Liver (tissue), 3 donors: ENCODE measurements at regions not wholly inside any gene's neighbourhood (a gene's known extent, or its start where the extent isn't known, plus 50 kb on each side); places are given as distances from the start of the nearest gene placed in this dataset.

Experiments used
- EGR1 ChIP-seq, 2 donors: IDR thresholded peaks; 2 replicates each; pipeline ENCODE4 v1.6.1; 2016 to 2018; ENCODE audit warnings: antibody characterized with exemption in 2 of 2, low read depth in 2 of 2
- FOXA1 ChIP-seq: IDR thresholded peaks from 2 replicates; pipeline ENCODE4 v1.6.1; 2016; ENCODE audit warnings: antibody characterized with exemption
- GABPA ChIP-seq, 2 donors: IDR thresholded peaks in 1 of 2; conservative IDR thresholded peaks in 1 of 2; 2 replicates each; pipeline ENCODE4 v1.6.1; 2016; ENCODE audit warnings: antibody characterized with exemption in 2 of 2, mild to moderate bottlenecking in 1 of 2, moderate library complexity in 1 of 2
- JUND ChIP-seq, 2 donors: IDR thresholded peaks; 2 replicates each; pipeline ENCODE4 v1.6.1; 2016; ENCODE audit warnings: antibody characterized with exemption in 2 of 2
- NR2F2 ChIP-seq: IDR thresholded peaks from 2 replicates; pipeline ENCODE4 v1.6.1; 2016; ENCODE audit warnings: antibody characterized with exemption
- RAD21 ChIP-seq, 2 donors: IDR thresholded peaks; 2 replicates each; pipeline ENCODE4 v1.6.1; 2016; ENCODE audit warnings: antibody characterized with exemption in 2 of 2, mild to moderate bottlenecking in 2 of 2
- SP1 ChIP-seq: IDR thresholded peaks from 2 replicates; pipeline ENCODE4 v1.6.1; 2018; ENCODE audit warnings: antibody characterized with exemption, mild to moderate bottlenecking
- TAF1 ChIP-seq: conservative IDR thresholded peaks from 2 replicates; pipeline ENCODE4 v1.6.1; 2016; ENCODE audit warnings: antibody characterized with exemption, mild to moderate bottlenecking
- YY1 ChIP-seq: IDR thresholded peaks from 2 replicates; pipeline ENCODE4 v1.6.1; 2016; ENCODE audit warnings: antibody characterized with exemption, mild to moderate bottlenecking
- TF ChIP-seq, protein P1 (sequence below): fragments of 150-350 bp; IDR thresholded peaks from 2 replicates; pipeline ENCODE4 v1.5.1; 2017; ENCODE audit warnings: improper control_type of control experiment, low read depth, low read length; ENCODE audit not compliant: missing input control
- TF ChIP-seq, protein P2 (sequence below): IDR thresholded peaks from 2 replicates; pipeline ENCODE4 v1.6.1; 2016; ENCODE audit warnings: antibody characterized with exemption
- TF ChIP-seq, protein P3 (sequence below): IDR thresholded peaks from 2 replicates; pipeline ENCODE4 v1.6.1; 2016; ENCODE audit warnings: antibody characterized with exemption, mild to moderate bottlenecking
- TF ChIP-seq, protein P4 (sequence below): IDR thresholded peaks from 2 replicates; pipeline ENCODE4 v1.6.1; 2016; ENCODE audit warnings: antibody characterized with exemption
- donor health status: healthy.
- donor health status: healthy.

DNA sequence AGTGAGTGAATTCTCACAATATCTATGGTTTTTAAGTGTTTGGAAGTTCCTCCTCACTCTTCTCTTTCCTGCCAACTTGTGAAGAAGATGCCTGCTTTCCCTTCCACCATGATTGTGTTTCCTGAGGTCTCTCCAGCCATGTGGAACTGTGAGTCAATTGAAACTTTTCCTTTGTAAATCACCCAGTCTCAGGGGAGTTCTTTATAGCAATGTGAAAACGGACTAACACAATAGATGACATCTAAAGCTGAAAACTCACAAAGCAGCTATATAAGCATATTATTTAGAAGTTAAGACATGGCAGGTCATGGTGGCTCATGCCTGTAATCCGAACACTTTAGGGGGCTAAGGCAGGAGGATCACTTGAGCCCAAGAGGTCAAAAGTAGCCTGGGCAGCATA, 130.2 kb downstream of the ARRDC3 start:
- TF ChIP-seq FOXA1 (no peak), NR2F2 (no peak), SP1 (no peak), RAD21 (IDR thresholded peaks at IDR 0.05) (no peak), YY1 (no peak), TAF1 (no peak), JUND (IDR thresholded peaks at IDR 0.05) (no peak), GABPA (IDR thresholded peaks at IDR 0.05 in 1 of 2, conservative IDR thresholded peaks at IDR 0.05 in 1 of 2) (no peak), EGR1 (IDR thresholded peaks at IDR 0.05; ENCODE audit: low read depth in 2 of 2) (no peak)
- TF ChIP-seq, protein P1, sequence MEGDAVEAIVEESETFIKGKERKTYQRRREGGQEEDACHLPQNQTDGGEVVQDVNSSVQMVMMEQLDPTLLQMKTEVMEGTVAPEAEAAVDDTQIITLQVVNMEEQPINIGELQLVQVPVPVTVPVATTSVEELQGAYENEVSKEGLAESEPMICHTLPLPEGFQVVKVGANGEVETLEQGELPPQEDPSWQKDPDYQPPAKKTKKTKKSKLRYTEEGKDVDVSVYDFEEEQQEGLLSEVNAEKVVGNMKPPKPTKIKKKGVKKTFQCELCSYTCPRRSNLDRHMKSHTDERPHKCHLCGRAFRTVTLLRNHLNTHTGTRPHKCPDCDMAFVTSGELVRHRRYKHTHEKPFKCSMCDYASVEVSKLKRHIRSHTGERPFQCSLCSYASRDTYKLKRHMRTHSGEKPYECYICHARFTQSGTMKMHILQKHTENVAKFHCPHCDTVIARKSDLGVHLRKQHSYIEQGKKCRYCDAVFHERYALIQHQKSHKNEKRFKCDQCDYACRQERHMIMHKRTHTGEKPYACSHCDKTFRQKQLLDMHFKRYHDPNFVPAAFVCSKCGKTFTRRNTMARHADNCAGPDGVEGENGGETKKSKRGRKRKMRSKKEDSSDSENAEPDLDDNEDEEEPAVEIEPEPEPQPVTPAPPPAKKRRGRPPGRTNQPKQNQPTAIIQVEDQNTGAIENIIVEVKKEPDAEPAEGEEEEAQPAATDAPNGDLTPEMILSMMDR, result no peak
- TF ChIP-seq, protein P2, sequence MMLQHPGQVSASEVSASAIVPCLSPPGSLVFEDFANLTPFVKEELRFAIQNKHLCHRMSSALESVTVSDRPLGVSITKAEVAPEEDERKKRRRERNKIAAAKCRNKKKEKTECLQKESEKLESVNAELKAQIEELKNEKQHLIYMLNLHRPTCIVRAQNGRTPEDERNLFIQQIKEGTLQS, result no peak
- TF ChIP-seq, protein P3, sequence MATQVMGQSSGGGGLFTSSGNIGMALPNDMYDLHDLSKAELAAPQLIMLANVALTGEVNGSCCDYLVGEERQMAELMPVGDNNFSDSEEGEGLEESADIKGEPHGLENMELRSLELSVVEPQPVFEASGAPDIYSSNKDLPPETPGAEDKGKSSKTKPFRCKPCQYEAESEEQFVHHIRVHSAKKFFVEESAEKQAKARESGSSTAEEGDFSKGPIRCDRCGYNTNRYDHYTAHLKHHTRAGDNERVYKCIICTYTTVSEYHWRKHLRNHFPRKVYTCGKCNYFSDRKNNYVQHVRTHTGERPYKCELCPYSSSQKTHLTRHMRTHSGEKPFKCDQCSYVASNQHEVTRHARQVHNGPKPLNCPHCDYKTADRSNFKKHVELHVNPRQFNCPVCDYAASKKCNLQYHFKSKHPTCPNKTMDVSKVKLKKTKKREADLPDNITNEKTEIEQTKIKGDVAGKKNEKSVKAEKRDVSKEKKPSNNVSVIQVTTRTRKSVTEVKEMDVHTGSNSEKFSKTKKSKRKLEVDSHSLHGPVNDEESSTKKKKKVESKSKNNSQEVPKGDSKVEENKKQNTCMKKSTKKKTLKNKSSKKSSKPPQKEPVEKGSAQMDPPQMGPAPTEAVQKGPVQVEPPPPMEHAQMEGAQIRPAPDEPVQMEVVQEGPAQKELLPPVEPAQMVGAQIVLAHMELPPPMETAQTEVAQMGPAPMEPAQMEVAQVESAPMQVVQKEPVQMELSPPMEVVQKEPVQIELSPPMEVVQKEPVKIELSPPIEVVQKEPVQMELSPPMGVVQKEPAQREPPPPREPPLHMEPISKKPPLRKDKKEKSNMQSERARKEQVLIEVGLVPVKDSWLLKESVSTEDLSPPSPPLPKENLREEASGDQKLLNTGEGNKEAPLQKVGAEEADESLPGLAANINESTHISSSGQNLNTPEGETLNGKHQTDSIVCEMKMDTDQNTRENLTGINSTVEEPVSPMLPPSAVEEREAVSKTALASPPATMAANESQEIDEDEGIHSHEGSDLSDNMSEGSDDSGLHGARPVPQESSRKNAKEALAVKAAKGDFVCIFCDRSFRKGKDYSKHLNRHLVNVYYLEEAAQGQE, result no peak
- TF ChIP-seq, protein P4, sequence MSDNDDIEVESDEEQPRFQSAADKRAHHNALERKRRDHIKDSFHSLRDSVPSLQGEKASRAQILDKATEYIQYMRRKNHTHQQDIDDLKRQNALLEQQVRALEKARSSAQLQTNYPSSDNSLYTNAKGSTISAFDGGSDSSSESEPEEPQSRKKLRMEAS, result no peak
